GM19035 (cell line): ENCODE measurements at regions not wholly inside any gene's neighbourhood (a gene's known extent, or its start where the extent isn't known, plus 50 kb on each side); places are given as distances from the start of the nearest gene placed in this dataset.

ENCODE experiments used
- ATAC-seq: cut with Tn5 transposase; IDR thresholded peaks from one replicate; pipeline ENCODE4 v1.9.1; 2021; ENCODE audit not compliant: unreplicated experiment

GRCh38 chr13:74045583-74045982 lies 88.6 kb downstream of the KLF12 start:
- no peak for ATAC-seq

GRCh38 chr13:74043237-74043636 lies 91.0 kb downstream of the KLF12 start:
- no peak for ATAC-seq

GRCh38 chr13:74040200-74040599 lies 94.0 kb downstream of the KLF12 start:
- ATAC-seq, result peak; percentile 91

- ATAC-seq, result no peak
These were observed 94.5 kb downstream of the KLF12 start for GRCh38 chr13:74039667-74040066.

GRCh38 chr13:74039154-74039553 lies 95.0 kb downstream of the KLF12 start:
- no peak for ATAC-seq

- no peak for ATAC-seq
These were observed 96.4 kb downstream of the KLF12 start for GRCh38 chr13:74037762-74038161.

GRCh38 chr13:74036373-74036772 lies 97.8 kb downstream of the KLF12 start:
- ATAC-seq, result no peak

- no peak for ATAC-seq
These were observed 98.3 kb downstream of the KLF12 start for GRCh38 chr13:74035896-74036295.

GRCh38 chr13:74032325-74032724 lies 101.9 kb downstream of the KLF12 start:
- no peak for ATAC-seq

GRCh38 chr13:74027161-74027779 lies 106.9 kb downstream of the KLF12 start:
- ATAC-seq, result peak; percentile 33

- peak; percentile 88 for ATAC-seq
These were observed 107.5 kb downstream of the KLF12 start for GRCh38 chr13:74026753-74027152.

- ATAC-seq, result no peak
These were observed 108.8 kb downstream of the KLF12 start for GRCh38 chr13:74025369-74025768.

- ATAC-seq, result no peak
These were observed 109.3 kb downstream of the KLF12 start for GRCh38 chr13:74024856-74025255.

GRCh38 chr13:74024314-74024713 lies 109.9 kb downstream of the KLF12 start:
- no peak for ATAC-seq

- ATAC-seq, result no peak
These were observed 110.7 kb downstream of the KLF12 start for GRCh38 chr13:74023484-74023883.

- no peak for ATAC-seq
These were observed 112.7 kb downstream of the KLF12 start for GRCh38 chr13:74021505-74021904.

- no peak for ATAC-seq
These were observed 116.2 kb downstream of the KLF12 start for GRCh38 chr13:74018062-74018431.

- ATAC-seq, result no peak
These were observed 116.7 kb downstream of the KLF12 start for GRCh38 chr13:74017301-74018061.

GRCh38 chr13:74015137-74015536 lies 119.1 kb downstream of the KLF12 start:
- peak; percentile 71 for ATAC-seq

GRCh38 chr13:74009100-74009668 lies 125.0 kb downstream of the KLF12 start:
- no peak for ATAC-seq

GRCh38 chr13:74006666-74007065 lies 127.5 kb downstream of the KLF12 start:
- ATAC-seq, result no peak
